GM12872 (cell line): ENCODE measurements at regions not wholly inside any gene's neighbourhood (a gene's known extent, or its start where the extent isn't known, plus 50 kb on each side); places are given as distances from the start of the nearest gene placed in this dataset.

Source experiments
- CTCF ChIP-seq: IDR thresholded peaks from 3 replicates; pipeline ENCODE4 v1.5.1; 2011; ENCODE audit warnings: low read depth, mild to moderate bottlenecking, low read length, moderate library complexity; ENCODE audit not compliant: insufficient read depth

DNA sequence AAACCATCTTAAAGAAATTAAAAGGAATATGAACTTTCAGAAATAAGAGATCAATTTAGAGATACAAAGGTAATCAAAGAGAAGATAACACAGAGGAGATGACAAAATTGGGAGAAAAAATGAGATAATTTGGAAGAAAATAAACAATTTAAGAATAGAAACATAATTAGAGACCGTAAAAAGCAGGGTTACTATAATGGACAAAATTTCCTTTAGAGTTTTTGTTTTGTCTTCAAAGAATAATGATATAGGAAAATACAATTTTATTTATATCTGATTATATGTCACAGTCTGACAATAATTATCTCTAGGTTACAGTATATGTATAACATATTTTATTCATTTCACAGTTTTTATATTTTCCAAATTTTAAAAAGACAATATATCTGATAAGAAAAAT is 716.4 kb upstream of the ZNF804A start:
- no peak for TF ChIP-seq CTCF

- no peak for TF ChIP-seq CTCF
Measured at GRCh38 chr2:183892315-183892941, 705.9 kb upstream of the ZNF804A start.

DNA sequence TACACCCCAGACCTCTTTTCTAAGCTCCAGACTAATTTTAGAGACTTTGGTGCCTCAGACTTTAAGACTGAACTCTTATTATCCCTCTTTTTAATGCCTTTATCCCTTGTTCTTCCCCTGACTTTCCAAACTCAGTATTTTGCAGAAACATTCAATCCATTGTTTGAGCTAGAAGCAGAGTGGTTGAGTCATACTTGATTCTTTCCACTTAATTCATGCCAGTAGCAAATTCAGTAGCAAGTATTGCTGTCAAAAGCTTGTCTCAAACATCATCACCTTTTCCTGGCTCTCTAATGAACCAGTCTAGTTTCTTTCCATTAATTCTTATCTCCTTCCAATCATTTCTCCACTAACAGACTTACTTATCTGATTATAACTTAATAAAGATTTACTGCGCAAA is 699.7 kb upstream of the ZNF804A start:
- TF ChIP-seq CTCF = no peak

- no peak for TF ChIP-seq CTCF
Measured at GRCh38 chr2:183901931-183902330, 696.4 kb upstream of the ZNF804A start.

DNA sequence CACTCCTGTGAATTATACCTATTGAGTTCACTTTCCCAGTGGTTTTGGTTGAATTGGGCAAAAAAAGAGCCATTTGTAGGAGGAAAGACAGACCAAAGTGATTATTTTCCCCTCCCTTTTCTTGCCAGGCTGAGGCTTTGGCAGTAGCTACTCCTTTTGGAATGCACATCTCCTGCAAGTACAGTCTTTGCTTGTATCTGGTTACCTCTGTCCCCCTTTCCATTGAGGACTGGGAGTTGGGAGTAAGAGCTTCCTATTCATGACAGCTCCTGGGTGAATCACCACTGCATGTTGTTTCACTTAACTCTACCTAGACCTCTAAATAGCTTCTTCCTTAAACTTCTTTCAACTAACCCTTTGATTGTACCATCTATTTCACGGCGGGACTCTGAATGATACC is 695.3 kb upstream of the ZNF804A start:
- TF ChIP-seq CTCF = no peak

DNA sequence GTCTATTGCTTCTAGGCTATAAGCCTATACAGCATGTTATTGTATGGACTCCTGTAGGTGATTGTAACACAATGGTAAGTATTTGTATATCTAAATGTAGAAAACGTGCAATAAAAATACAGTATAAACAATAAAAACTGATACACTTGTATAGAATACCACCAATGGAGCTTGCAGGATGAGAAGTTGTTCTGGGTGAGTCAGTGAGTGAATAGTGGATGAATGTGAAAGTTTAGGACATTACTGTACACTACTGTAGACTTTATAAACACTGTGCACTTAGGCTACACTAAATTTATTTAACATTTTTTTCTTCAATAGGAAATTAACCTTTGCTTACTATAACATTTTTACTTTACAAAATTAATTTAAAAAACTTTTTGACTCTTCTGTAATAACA is 679.2 kb upstream of the ZNF804A start:
- no peak for TF ChIP-seq CTCF

- TF ChIP-seq CTCF = no peak
Measured at GRCh38 chr2:183919926-183920325, 678.4 kb upstream of the ZNF804A start.
